GM23338 (cell line): ENCODE measurements at regions not wholly inside any gene's neighbourhood (a gene's known extent, or its start where the extent isn't known, plus 50 kb on each side); places are given as distances from the start of the nearest gene placed in this dataset.

Source experiments
- ATAC-seq: fragments of 200-7000 bp; cut with Tn5 transposase; 3 replicates; pipeline ENCODE4 v1.9.1; 2020
- DNase-seq: peaks from one replicate; pipeline ENCODE4 v3.0.0-alpha.2; 2015; ENCODE audit warnings: low spot score
- H2AFZ ChIP-seq: fragments of 200-600 bp; sonication (generic); 2 replicates; pipeline ENCODE4 v1.8.0; 2016; ENCODE audit warnings: antibody characterized with exemption, mild to moderate bottlenecking, moderate library complexity
- H3F3A ChIP-seq: fragments of 200-600 bp; sonication (generic); replicated peaks from 2 replicates; pipeline ENCODE4 v1.8.0; 2017; ENCODE audit warnings: antibody characterized with exemption, mixed run types, low read depth
- H3K27ac ChIP-seq: fragments of 200-600 bp; sonication (generic); 2 replicates; pipeline ENCODE4 v1.6.1; 2016; ENCODE audit warnings: low read depth
- H3K27me3 ChIP-seq: fragments of 200-600 bp; sonication (generic); 2 replicates; pipeline ENCODE4 v1.8.0; 2016; ENCODE audit warnings: mild to moderate bottlenecking, mixed run types, moderate library complexity; ENCODE audit not compliant: insufficient read depth
- H3K36me3 ChIP-seq: fragments of 200-600 bp; sonication (generic); 2 replicates; pipeline ENCODE4 v1.8.0; 2016; ENCODE audit warnings: mild to moderate bottlenecking; ENCODE audit not compliant: insufficient read depth
- H3K4me1 ChIP-seq: fragments of 200-600 bp; sonication (generic); 2 replicates; pipeline ENCODE4 v1.8.0; 2016; ENCODE audit warnings: mild to moderate bottlenecking, moderate library complexity; ENCODE audit not compliant: insufficient read depth
- H3K4me2 ChIP-seq: fragments of 200-600 bp; sonication (generic); 2 replicates; pipeline ENCODE4 v1.7.1; 2017; ENCODE audit warnings: mixed run types
- H3K4me3 ChIP-seq: fragments of 200-600 bp; sonication (generic); 2 replicates; pipeline ENCODE4 v1.6.1; 2016; ENCODE audit warnings: mixed run types
- H3K79me2 ChIP-seq: fragments of 200-600 bp; sonication (generic); replicated peaks from 2 replicates; pipeline ENCODE4 v1.8.0; 2017; ENCODE audit warnings: mild to moderate bottlenecking; ENCODE audit not compliant: insufficient read depth
- H3K9me2 ChIP-seq: fragments of 200-600 bp; sonication (generic); 2 replicates; pipeline ENCODE4 v1.8.0; 2017; ENCODE audit not compliant: insufficient read depth
- H4K20me1 ChIP-seq: fragments of 200-600 bp; sonication (generic); replicated peaks from 2 replicates; pipeline ENCODE4 v1.8.0; 2017; ENCODE audit warnings: mild to moderate bottlenecking; ENCODE audit not compliant: insufficient read depth
- H3K27ac Mint-ChIP-seq: 2 replicates; pipeline ENCODE4 v1.8.0; 2020; ENCODE audit warnings: inconsistent platforms, mild to moderate bottlenecking, moderate library complexity, mixed read lengths
- H3K27me3 Mint-ChIP-seq: 3 replicates; pipeline ENCODE4 v1.8.0; 2022; ENCODE audit warnings: low read depth, mild to moderate bottlenecking, moderate library complexity, mixed read lengths, inconsistent platforms; ENCODE audit not compliant: insufficient read depth, poor library complexity
- H3K36me3 Mint-ChIP-seq: 3 replicates; pipeline ENCODE4 v1.8.0; 2021; ENCODE audit warnings: low read depth, mild to moderate bottlenecking, inconsistent platforms, moderate library complexity, mixed read lengths
- H3K4me1 Mint-ChIP-seq: 3 replicates; pipeline ENCODE4 v1.8.0; 2020; ENCODE audit warnings: mild to moderate bottlenecking, inconsistent platforms, mixed read lengths
- H3K4me3 Mint-ChIP-seq: 3 replicates; pipeline ENCODE4 v1.8.0; 2021; ENCODE audit warnings: moderate library complexity, mild to moderate bottlenecking, inconsistent platforms, mixed read lengths
- H3K9me3 Mint-ChIP-seq: 3 replicates; pipeline ENCODE4 v1.8.0; 2020; ENCODE audit warnings: moderate library complexity, mild to moderate bottlenecking, inconsistent platforms, mixed read lengths
- CREB1 ChIP-seq: fragments of 250-450 bp; sonication (Bioruptor Pico); IDR thresholded peaks from 2 replicates; pipeline ENCODE4 v1.5.0; 2020; ENCODE audit warnings: low read depth, mild to moderate bottlenecking, moderate library complexity
- ETS1 ChIP-seq: IDR thresholded peaks from 2 replicates; pipeline ENCODE4 v1.6.1; 2016; ENCODE audit warnings: antibody characterized with exemption
- EZH2 ChIP-seq: fragments of 200-600 bp; sonication (generic); IDR thresholded peaks from one replicate; pipeline ENCODE4 v1.8.0; 2017; ENCODE audit warnings: antibody characterized with exemption, mild to moderate bottlenecking, low read depth; ENCODE audit not compliant: unreplicated experiment
- EZH2phosphoT487 ChIP-seq: fragments of 200-600 bp; sonication (generic); IDR thresholded peaks from one replicate; pipeline ENCODE4 v1.8.1; 2018; ENCODE audit warnings: antibody characterized with exemption; ENCODE audit not compliant: unreplicated experiment
- JUNB ChIP-seq: IDR thresholded peaks from one replicate; pipeline ENCODE4 v1.6.1; 2016; ENCODE audit warnings: antibody characterized with exemption; ENCODE audit not compliant: unreplicated experiment
- NANOG ChIP-seq: IDR thresholded peaks from 2 replicates; pipeline ENCODE4 v1.6.1; 2016; ENCODE audit warnings: antibody characterized with exemption, borderline replicate concordance
- POLR2AphosphoS5 ChIP-seq: IDR thresholded peaks from 2 replicates; pipeline ENCODE4 v1.6.1; 2016; ENCODE audit warnings: antibody characterized with exemption, low read depth
- REST ChIP-seq: IDR thresholded peaks from one replicate; pipeline ENCODE4 v1.6.1; 2018; ENCODE audit warnings: antibody characterized with exemption; ENCODE audit not compliant: unreplicated experiment
- STAT1 ChIP-seq: IDR thresholded peaks from one replicate; pipeline ENCODE4 v1.6.1; 2016; ENCODE audit warnings: antibody characterized with exemption; ENCODE audit not compliant: unreplicated experiment
- ZNF114 ChIP-seq: fragments of 250-450 bp; sonication (Bioruptor Pico); IDR thresholded peaks from 2 replicates; pipeline ENCODE4 v1.5.0; 2020; ENCODE audit warnings: mild to moderate bottlenecking, moderate library complexity
- ZNF462 ChIP-seq: fragments of 250-450 bp; sonication (Bioruptor Pico); IDR thresholded peaks from 2 replicates; pipeline ENCODE4 v1.5.0; 2020; ENCODE audit warnings: mild to moderate bottlenecking, moderate library complexity
- TF ChIP-seq, protein P1 (sequence below), 2 experiments: fragments of 200-600 bp in 1 of 2; sonication (generic) in 1 of 2; conservative IDR thresholded peaks; 2 replicates each; pipeline versions ENCODE4 v1.5.1 to v1.6.1; 2016 to 2017; ENCODE audit warnings: antibody characterized with exemption in 2 of 2, low read depth in 2 of 2, mild to moderate bottlenecking in 2 of 2, moderate library complexity in 1 of 2

DNA sequence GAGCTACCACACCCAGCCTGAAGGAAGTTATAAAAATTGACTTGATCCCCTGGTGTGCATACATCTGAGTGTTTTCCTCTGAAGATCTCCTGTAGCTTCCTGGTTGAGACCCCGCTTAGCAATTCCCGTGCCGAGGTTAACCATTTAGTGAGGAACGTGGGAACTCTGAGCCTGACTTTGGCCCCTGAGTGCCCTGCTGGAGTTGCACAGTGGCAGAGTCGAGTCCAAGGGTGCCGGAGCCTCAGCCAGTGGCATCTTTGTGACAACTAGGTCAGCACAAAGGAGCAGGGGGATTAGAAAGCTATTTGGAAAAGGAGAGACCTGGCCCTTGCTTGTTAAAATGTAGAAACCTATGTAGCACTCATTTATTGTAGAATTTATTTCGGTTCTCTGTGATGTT lies 561.2 kb upstream of the SALL3 start:
- no peaks in the 10 kb centered on the region for H4K20me1 ChIP-seq
- H3K27ac Mint-ChIP-seq, result no peak overlapping the region
- H3K4me3 Mint-ChIP-seq, result no peak overlapping the region
- H3K27ac ChIP-seq, result no peak overlapping the region
- no peak for DNase-seq
- H3K27me3 ChIP-seq, result no peaks in the 10 kb centered on the region
- no peaks in the 10 kb centered on the region for H3K36me3 ChIP-seq
- H3K4me2 ChIP-seq, result no peak overlapping the region
- no peaks in the 10 kb centered on the region for H3F3A ChIP-seq
- no peak overlapping the region for H2AFZ ChIP-seq
- TF ChIP-seq EZH2phosphoT487 (no peak), ZNF114 (CRISPR knock-in tag) (no peak), POLR2AphosphoS5 (no peak), ZNF462 (no peak), NANOG (no peak), STAT1 (no peak), ETS1 (no peak), CREB1 (CRISPR knock-in tag) (no peak), EZH2 (no peak), REST (no peak), JUNB (no peak)
- TF ChIP-seq, protein P1, sequence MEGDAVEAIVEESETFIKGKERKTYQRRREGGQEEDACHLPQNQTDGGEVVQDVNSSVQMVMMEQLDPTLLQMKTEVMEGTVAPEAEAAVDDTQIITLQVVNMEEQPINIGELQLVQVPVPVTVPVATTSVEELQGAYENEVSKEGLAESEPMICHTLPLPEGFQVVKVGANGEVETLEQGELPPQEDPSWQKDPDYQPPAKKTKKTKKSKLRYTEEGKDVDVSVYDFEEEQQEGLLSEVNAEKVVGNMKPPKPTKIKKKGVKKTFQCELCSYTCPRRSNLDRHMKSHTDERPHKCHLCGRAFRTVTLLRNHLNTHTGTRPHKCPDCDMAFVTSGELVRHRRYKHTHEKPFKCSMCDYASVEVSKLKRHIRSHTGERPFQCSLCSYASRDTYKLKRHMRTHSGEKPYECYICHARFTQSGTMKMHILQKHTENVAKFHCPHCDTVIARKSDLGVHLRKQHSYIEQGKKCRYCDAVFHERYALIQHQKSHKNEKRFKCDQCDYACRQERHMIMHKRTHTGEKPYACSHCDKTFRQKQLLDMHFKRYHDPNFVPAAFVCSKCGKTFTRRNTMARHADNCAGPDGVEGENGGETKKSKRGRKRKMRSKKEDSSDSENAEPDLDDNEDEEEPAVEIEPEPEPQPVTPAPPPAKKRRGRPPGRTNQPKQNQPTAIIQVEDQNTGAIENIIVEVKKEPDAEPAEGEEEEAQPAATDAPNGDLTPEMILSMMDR (conservative IDR thresholded peaks at IDR 0.05; ENCODE audit: low read depth in 2 of 2), result no peak
- peaks cover 46% of the 10 kb centered on the region for H3K36me3 Mint-ChIP-seq
- H3K79me2 ChIP-seq, result no peaks in the 10 kb centered on the region
- H3K9me2 ChIP-seq, result no peaks in the 10 kb centered on the region
- H3K4me1 ChIP-seq, result no peaks in the 10 kb centered on the region
- no peak overlapping the region for H3K4me3 ChIP-seq
- peaks cover 96% of the 10 kb centered on the region for H3K9me3 Mint-ChIP-seq
- peaks cover 6% of the 10 kb centered on the region for H3K27me3 Mint-ChIP-seq
- no peaks in the 10 kb centered on the region for H3K4me1 Mint-ChIP-seq
- ATAC-seq, result no peak
